Endothelial cell of umbilical vein (primary cell): ENCODE measurements at regions not wholly inside any gene's neighbourhood (a gene's known extent, or its start where the extent isn't known, plus 50 kb on each side); places are given as distances from the start of the nearest gene placed in this dataset.

Experiments used
- BruUV-seq: library from RNA; stranded (reverse); fragments of 400-500 nt; replicated peaks from 2 replicates; lab custom pipeline; 2021; lab: Mats Ljungman, UMichigan
- CTCF ChIA-PET: fragments of 300-600, 350-600 bp; sonication (Branson Sonifier 250); formaldehyde crosslinking; loops from one replicate; lab custom pipeline; 2021; ENCODE audit warnings: antibody characterized with exemption, inconsistent platforms; lab: Charles Lee
- POLR2A ChIA-PET: fragments of 300-600, 350-600 bp; sonication (Branson Sonifier 250); formaldehyde crosslinking; loops from one replicate; lab custom pipeline; 2021; ENCODE audit warnings: antibody characterized with exemption, inconsistent platforms; lab: Charles Lee
- DNase-seq: peaks from one replicate; pipeline ENCODE4 v3.0.0-alpha.2; 2011; ENCODE audit warnings: low read depth, low spot score
- FAIRE-seq: peaks from 2 replicates; lab custom pipeline; 2011; peaks lifted over from hg19 to GRCh38; lab: Jason Lieb, UNC
- H2AFZ ChIP-seq: 2 replicates; pipeline ENCODE4 v1.6.0; 2012; ENCODE audit warnings: low read depth, low read length, control low read depth, inconsistent platforms
- H3K27ac ChIP-seq: 2 replicates; pipeline ENCODE4 v1.5.1; 2011; ENCODE audit warnings: low read depth, mild to moderate bottlenecking, control low read depth, low read length, moderate library complexity; ENCODE audit not compliant: insufficient read depth
- H3K27me3 ChIP-seq, 2 experiments: 2 replicates each; pipeline versions ENCODE4 v1.6.0 to v1.6.1; 2011; ENCODE audit warnings: low read length in 2 of 2, mixed read lengths in 1 of 2; ENCODE audit not compliant: control insufficient read depth in 2 of 2, insufficient read depth in 2 of 2
- H3K36me3 ChIP-seq, 2 experiments: 2 replicates in 1 of 2; 3 replicates in 1 of 2; pipeline ENCODE4 v1.5.1; 2011; ENCODE audit warnings: low read length in 2 of 2, mild to moderate bottlenecking in 1 of 2, moderate library complexity in 1 of 2; ENCODE audit not compliant: control insufficient read depth in 2 of 2, insufficient read depth in 2 of 2; ENCODE audit errors: extremely low read depth in 1 of 2
- H3K4me1 ChIP-seq: 3 replicates; pipeline ENCODE4 v1.5.1; 2011; ENCODE audit warnings: mild to moderate bottlenecking, low read length; ENCODE audit not compliant: control insufficient read depth, insufficient read depth; ENCODE audit errors: extremely low read depth
- H3K4me2 ChIP-seq: 2 replicates; pipeline ENCODE4 v1.6.1; 2011; ENCODE audit warnings: low read length, control low read depth, mixed read lengths; ENCODE audit not compliant: insufficient read depth
- H3K4me3 ChIP-seq, 3 experiments: fragments of 200-600 bp in 1 of 3; sonication (generic), shearing (Covaris generic) in 1 of 3; replicated peaks in 1 of 3; 2 replicates each; pipeline ENCODE4 v1.5.1; 2011 to 2016; ENCODE audit warnings: control low read depth in 3 of 3, low read length in 3 of 3, mild to moderate bottlenecking in 2 of 3, inconsistent platforms in 1 of 3, low read depth in 1 of 3, moderate library complexity in 1 of 3; ENCODE audit not compliant: insufficient read depth in 1 of 3
- H3K79me2 ChIP-seq: 2 replicates; pipeline ENCODE4 v1.6.0; 2012; ENCODE audit warnings: low read length, inconsistent platforms; ENCODE audit not compliant: control insufficient read depth, insufficient read depth
- H3K9ac ChIP-seq: replicated peaks from 2 replicates; pipeline ENCODE3; 2011; ENCODE audit warnings: low read length, control low read depth; ENCODE audit not compliant: insufficient read depth; ENCODE audit errors: extremely low read depth
- H3K9me1 ChIP-seq: replicated peaks from 3 replicates; pipeline ENCODE4 v1.6.0; 2011; ENCODE audit warnings: mild to moderate bottlenecking, low read length; ENCODE audit not compliant: control insufficient read depth, insufficient read depth; ENCODE audit errors: extremely low read depth
- H3K9me3 ChIP-seq: replicated peaks from 2 replicates; pipeline ENCODE4 v1.5.1; 2012; ENCODE audit warnings: low read length, inconsistent platforms; ENCODE audit not compliant: control insufficient read depth, insufficient read depth
- H4K20me1 ChIP-seq: replicated peaks from 2 replicates; pipeline ENCODE3; 2011; ENCODE audit warnings: mild to moderate bottlenecking, low read length; ENCODE audit not compliant: control insufficient read depth, insufficient read depth; ENCODE audit errors: extremely low read depth
- EZH2 ChIP-seq: IDR thresholded peaks from 2 replicates; pipeline ENCODE4 v1.6.1; 2012; ENCODE audit warnings: borderline replicate concordance, low read depth, mild to moderate bottlenecking, moderate library complexity, low read length, inconsistent platforms; ENCODE audit not compliant: severe bottlenecking
- FOS ChIP-seq: IDR thresholded peaks from 2 replicates; pipeline ENCODE4 v1.6.1; 2011; ENCODE audit warnings: mild to moderate bottlenecking, low read length, moderate library complexity, borderline replicate concordance; ENCODE audit not compliant: insufficient read depth
- GATA2 ChIP-seq: IDR thresholded peaks from 2 replicates; pipeline ENCODE4 v1.7.0; 2011; ENCODE audit warnings: low read depth, mild to moderate bottlenecking, moderate library complexity, mixed read lengths, low read length; ENCODE audit not compliant: insufficient read length, insufficient read depth
- JUN ChIP-seq: IDR thresholded peaks from 2 replicates; pipeline ENCODE4 v1.6.1; 2011; ENCODE audit warnings: borderline replicate concordance, low read depth; ENCODE audit not compliant: insufficient read length, insufficient read depth
- MYC ChIP-seq: IDR thresholded peaks from one replicate; pipeline ENCODE4 v1.6.1; 2011; ENCODE audit warnings: mild to moderate bottlenecking, low read depth, low read length
- POLR2A ChIP-seq: IDR thresholded peaks from 2 replicates; pipeline ENCODE4 v1.6.1; 2012; ENCODE audit warnings: low read depth, mild to moderate bottlenecking, control low read depth, low read length
- POLR2AphosphoS5 ChIP-seq: IDR thresholded peaks from 2 replicates; pipeline ENCODE4 v1.6.1; 2012; ENCODE audit warnings: low read depth, mild to moderate bottlenecking, control low read depth, low read length, moderate library complexity; ENCODE audit not compliant: insufficient read depth
- dilution Hi-C: fragments of 300-500 bp; cut with MboI; formaldehyde crosslinking; loops from one replicate; pipeline ENCODE4 v1.15.0; 2019; ENCODE audit warnings: low sequenced_read_pairs; ENCODE audit not compliant: extremely low pct_ligation_motif_present
- intact Hi-C: fragments of 100-400 bp; cut with micrococcal nuclease; formaldehyde crosslinking; loops from one replicate; pipeline ENCODE4 v1.10.0; 2022
- TF ChIP-seq, protein P1 (sequence below), 2 donors: IDR thresholded peaks; 1 replicate in 1 of 2; 2 replicates in 1 of 2; pipeline ENCODE4 v1.5.1; 2011; ENCODE audit warnings: low read length in 2 of 2, mild to moderate bottlenecking in 2 of 2, moderate library complexity in 2 of 2, control low read depth in 1 of 2, inconsistent platforms in 1 of 2, low read depth in 1 of 2; ENCODE audit not compliant: insufficient read depth in 1 of 2; ENCODE audit errors: extremely low read depth in 1 of 2
- TF ChIP-seq, protein P2 (sequence below): IDR thresholded peaks from 2 replicates; pipeline ENCODE4 v1.6.1; 2011; ENCODE audit not compliant: insufficient read depth, insufficient read length

DNA sequence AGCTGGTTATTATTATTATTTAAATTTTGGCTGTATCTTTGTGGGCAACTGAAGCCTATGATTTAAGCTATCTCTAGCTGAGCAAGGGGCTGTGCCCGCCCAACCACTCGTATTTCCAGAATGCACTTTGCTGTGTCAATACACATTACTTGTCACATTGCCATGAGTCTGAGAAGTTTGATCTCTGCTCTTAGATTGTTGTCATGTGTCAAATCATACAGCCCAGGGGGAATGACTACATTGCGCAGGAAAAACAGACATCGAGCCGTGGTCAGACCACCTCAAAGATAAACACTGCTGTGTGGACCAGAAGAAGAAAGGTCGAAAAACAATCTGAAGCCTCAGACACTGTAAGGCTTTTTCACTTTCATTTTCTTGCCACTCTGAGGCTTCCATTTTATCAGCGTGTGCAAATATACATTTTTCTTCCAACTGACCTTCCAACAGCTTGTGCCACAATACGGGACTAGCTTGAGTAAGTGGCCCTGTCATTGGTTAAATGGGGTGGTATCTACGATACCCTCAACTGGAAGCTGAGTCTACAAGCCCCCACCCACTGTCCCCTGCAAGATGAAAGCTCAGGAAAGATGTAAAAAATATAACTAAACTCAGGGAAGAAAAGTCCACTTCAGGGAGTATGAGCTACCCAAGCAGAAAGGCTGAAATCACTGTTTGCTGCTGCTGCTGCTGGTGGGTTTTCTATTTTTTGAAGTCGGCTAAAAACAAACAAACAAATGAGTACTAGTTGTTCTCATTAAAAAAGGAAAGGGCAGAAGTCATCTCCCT, 603.0 kb downstream of the BNC2 start:
- FAIRE-seq (peak; percentile 31), DNase-seq (peak; percentile 30)
- Histone ChIP-seq H2AFZ (peak overlapping the region; percentile 81), H3K27ac (no peak overlapping the region), H3K79me2 (no peaks in the 10 kb centered on the region), H3K36me3 (no peaks in the 10 kb centered on the region), H3K4me3 (peak overlapping the region in 1 of 3 experiments; percentile 32), H3K9ac (peak overlapping the region; percentile 8), H4K20me1 (no peaks in the 10 kb centered on the region), H3K27me3 (no peaks in the 10 kb centered on the region), H3K9me3 (no peaks in the 10 kb centered on the region), H3K9me1 (no peaks in the 10 kb centered on the region), H3K4me1 (no peaks in the 10 kb centered on the region), H3K4me2 (peak overlapping the region; percentile 23)
- CTCF ChIA-PET = interaction anchor here (1.0 to 2.8 kb wide), 7 partner anchors 10 to 738 kb away, joined by 3 to 15 read pairs (median 4); no protein-coding TSS in a partner anchor
- BruUV-seq = no TSS peak
- POLR2A ChIA-PET = no interaction called here
- TF ChIP-seq, protein P1, sequence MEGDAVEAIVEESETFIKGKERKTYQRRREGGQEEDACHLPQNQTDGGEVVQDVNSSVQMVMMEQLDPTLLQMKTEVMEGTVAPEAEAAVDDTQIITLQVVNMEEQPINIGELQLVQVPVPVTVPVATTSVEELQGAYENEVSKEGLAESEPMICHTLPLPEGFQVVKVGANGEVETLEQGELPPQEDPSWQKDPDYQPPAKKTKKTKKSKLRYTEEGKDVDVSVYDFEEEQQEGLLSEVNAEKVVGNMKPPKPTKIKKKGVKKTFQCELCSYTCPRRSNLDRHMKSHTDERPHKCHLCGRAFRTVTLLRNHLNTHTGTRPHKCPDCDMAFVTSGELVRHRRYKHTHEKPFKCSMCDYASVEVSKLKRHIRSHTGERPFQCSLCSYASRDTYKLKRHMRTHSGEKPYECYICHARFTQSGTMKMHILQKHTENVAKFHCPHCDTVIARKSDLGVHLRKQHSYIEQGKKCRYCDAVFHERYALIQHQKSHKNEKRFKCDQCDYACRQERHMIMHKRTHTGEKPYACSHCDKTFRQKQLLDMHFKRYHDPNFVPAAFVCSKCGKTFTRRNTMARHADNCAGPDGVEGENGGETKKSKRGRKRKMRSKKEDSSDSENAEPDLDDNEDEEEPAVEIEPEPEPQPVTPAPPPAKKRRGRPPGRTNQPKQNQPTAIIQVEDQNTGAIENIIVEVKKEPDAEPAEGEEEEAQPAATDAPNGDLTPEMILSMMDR (IDR thresholded peaks at IDR 0.05; ENCODE audit: extremely low read depth in 1 of 2, insufficient read depth in 1 of 2, low read depth in 1 of 2, low read length in 2 of 2) = no peak
- no peak for TF ChIP-seq FOS
- TF ChIP-seq EZH2 = no peak
- TF ChIP-seq JUN = no peak
- TF ChIP-seq GATA2 = no peak
- TF ChIP-seq POLR2AphosphoS5 = no peak
- TF ChIP-seq, protein P2, sequence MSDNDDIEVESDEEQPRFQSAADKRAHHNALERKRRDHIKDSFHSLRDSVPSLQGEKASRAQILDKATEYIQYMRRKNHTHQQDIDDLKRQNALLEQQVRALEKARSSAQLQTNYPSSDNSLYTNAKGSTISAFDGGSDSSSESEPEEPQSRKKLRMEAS = no peak
- no peak for TF ChIP-seq POLR2A
- TF ChIP-seq MYC = no peak
- intact Hi-C loops (loop anchor here (10.0 kb wide), 1 partner anchor 457 kb away; no protein-coding TSS in a partner anchor), dilution Hi-C loops (no loop called here)
